ENCODE measurements at regions not wholly inside any gene's neighbourhood (a gene's known extent, or its start where the extent isn't known, plus 50 kb on each side); places are given as distances from the start of the nearest gene placed in this dataset.

DNA sequence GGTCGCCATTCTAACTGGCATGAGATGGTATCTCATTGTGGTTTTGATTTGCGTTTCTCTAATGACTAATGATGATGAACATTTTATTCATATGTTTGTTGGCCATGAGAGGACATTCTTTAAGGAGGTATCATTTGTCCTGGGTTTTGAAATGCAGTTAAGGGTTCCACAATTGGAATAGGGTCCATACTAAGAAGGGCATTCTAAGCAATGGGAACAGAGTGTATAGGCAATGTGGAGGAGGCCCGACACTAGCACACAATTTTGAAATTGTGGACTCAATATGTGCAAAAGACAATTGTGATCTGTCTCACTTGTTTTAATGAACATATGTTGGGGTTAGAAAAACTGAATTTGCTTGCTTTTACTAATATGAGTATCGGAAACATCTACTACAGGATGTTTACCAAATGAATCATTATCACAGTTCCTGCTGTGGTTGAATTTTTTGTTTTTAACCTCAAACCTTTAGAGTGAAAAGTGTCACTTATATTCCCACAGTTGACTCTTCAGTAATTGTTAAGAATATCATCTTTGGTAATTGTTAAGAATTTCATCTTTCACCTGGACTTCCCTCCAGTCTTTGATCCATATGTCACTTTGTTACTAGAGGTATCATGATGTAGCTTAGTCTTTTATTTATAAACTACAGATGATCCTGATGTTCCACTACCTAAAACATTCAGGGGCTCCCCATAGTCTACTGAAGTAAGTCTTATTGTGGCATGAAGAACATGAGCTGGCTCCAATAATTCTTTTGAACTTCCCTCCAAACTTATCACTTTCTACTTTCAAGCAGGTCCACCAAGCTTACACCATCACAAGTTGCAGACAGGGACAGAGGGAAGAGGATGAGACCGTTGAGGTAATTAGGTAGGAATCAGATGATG is 109.7 kb upstream of the KLF12 start:
- TF ChIP-seq, protein P1, sequence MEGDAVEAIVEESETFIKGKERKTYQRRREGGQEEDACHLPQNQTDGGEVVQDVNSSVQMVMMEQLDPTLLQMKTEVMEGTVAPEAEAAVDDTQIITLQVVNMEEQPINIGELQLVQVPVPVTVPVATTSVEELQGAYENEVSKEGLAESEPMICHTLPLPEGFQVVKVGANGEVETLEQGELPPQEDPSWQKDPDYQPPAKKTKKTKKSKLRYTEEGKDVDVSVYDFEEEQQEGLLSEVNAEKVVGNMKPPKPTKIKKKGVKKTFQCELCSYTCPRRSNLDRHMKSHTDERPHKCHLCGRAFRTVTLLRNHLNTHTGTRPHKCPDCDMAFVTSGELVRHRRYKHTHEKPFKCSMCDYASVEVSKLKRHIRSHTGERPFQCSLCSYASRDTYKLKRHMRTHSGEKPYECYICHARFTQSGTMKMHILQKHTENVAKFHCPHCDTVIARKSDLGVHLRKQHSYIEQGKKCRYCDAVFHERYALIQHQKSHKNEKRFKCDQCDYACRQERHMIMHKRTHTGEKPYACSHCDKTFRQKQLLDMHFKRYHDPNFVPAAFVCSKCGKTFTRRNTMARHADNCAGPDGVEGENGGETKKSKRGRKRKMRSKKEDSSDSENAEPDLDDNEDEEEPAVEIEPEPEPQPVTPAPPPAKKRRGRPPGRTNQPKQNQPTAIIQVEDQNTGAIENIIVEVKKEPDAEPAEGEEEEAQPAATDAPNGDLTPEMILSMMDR (IDR thresholded peaks at IDR 0.05) = no peak
- no peak for TF ChIP-seq POLR2A (IDR thresholded peaks at IDR 0.05)
- TF ChIP-seq POLR2AphosphoS5 (IDR thresholded peaks at IDR 0.05) = no peak

Measured in breast epithelium (tissue), 3 donors.